GM19438 (cell line): ENCODE measurements at regions not wholly inside any gene's neighbourhood (a gene's known extent, or its start where the extent isn't known, plus 50 kb on each side); places are given as distances from the start of the nearest gene placed in this dataset.
"Not testable (repeated sequence)": the region's sequence is repeated elsewhere in the genome, so short reads cannot be mapped to it uniquely, and the experiment has no call there.

Experiments
- ATAC-seq: cut with Tn5 transposase; IDR thresholded peaks from one replicate; pipeline ENCODE4 v1.9.1; 2021; ENCODE audit warnings: low read depth; ENCODE audit not compliant: unreplicated experiment

- no peak for ATAC-seq
These were observed 99.1 kb upstream of the PIK3R1 start for GRCh38 chr5:68116408-68116807.

GRCh38 chr5:68115584-68115983 is 100.0 kb upstream of the PIK3R1 start:
- no peak for ATAC-seq

GRCh38 chr5:68114378-68115040 is 101.0 kb upstream of the PIK3R1 start:
- no peak for ATAC-seq

GRCh38 chr5:68112658-68113057 is 102.9 kb upstream of the PIK3R1 start:
- no peak for ATAC-seq

GRCh38 chr5:68110894-68111293 is 104.7 kb upstream of the PIK3R1 start:
- ATAC-seq: no peak

- no peak for ATAC-seq
These were observed 105.3 kb upstream of the PIK3R1 start for GRCh38 chr5:68110264-68110663.

- ATAC-seq: not testable (repeated sequence)
These were observed 111.3 kb upstream of the PIK3R1 start for GRCh38 chr5:68104217-68104616.

- not testable (repeated sequence) for ATAC-seq
These were observed 112.3 kb upstream of the PIK3R1 start for GRCh38 chr5:68103297-68103696.

- no peak for ATAC-seq
These were observed 116.2 kb upstream of the PIK3R1 start for GRCh38 chr5:68099327-68099726.

- no peak for ATAC-seq
These were observed 121.9 kb upstream of the PIK3R1 start for GRCh38 chr5:68093455-68094159.

- ATAC-seq: no peak
These were observed 127.3 kb upstream of the PIK3R1 start for GRCh38 chr5:68088302-68088701.

GRCh38 chr5:68087866-68088265 is 127.7 kb upstream of the PIK3R1 start:
- no peak for ATAC-seq

- ATAC-seq: no peak
These were observed 128.7 kb upstream of the PIK3R1 start for GRCh38 chr5:68086857-68087256.

GRCh38 chr5:68086439-68086838 is 129.1 kb upstream of the PIK3R1 start:
- ATAC-seq: no peak

GRCh38 chr5:68084396-68084795 is 131.2 kb upstream of the PIK3R1 start:
- ATAC-seq: no peak

- no peak for ATAC-seq
These were observed 135.1 kb upstream of the PIK3R1 start for GRCh38 chr5:68080282-68081050.

- no peak for ATAC-seq
These were observed 138.1 kb upstream of the PIK3R1 start for GRCh38 chr5:68077349-68077894.

- ATAC-seq: no peak
These were observed 140.9 kb upstream of the PIK3R1 start for GRCh38 chr5:68074633-68075032.

- no peak for ATAC-seq
These were observed 141.4 kb upstream of the PIK3R1 start for GRCh38 chr5:68074048-68074632.

GRCh38 chr5:68071736-68072135 is 143.8 kb upstream of the PIK3R1 start:
- no peak for ATAC-seq

GRCh38 chr5:68071282-68071632 is 144.3 kb upstream of the PIK3R1 start:
- ATAC-seq: no peak
